WTC11 (cell line): ENCODE measurements at regions not wholly inside any gene's neighbourhood (a gene's known extent, or its start where the extent isn't known, plus 50 kb on each side); places are given as distances from the start of the nearest gene placed in this dataset.

Experiments
- ATF2 ChIP-seq: sonication (generic); formaldehyde crosslinking; IDR thresholded peaks from 2 replicates; pipeline ENCODE4 v1.8.1; 2022; ENCODE audit warnings: low read depth, missing genetic modification reagents, borderline replicate concordance
- CTCF ChIP-seq: fragments of 200-600 bp; IDR thresholded peaks from 2 replicates; pipeline ENCODE4 v1.8.0; 2022; ENCODE audit warnings: antibody characterized with exemption
- IRF2 ChIP-seq: sonication (generic); formaldehyde crosslinking; IDR thresholded peaks from 2 replicates; pipeline ENCODE4 v1.8.0; 2022; ENCODE audit warnings: low read depth, missing genetic modification reagents, borderline replicate concordance
- MYBL2 ChIP-seq: sonication (generic); formaldehyde crosslinking; IDR thresholded peaks from 2 replicates; pipeline ENCODE4 v1.8.1; 2023; ENCODE audit warnings: mild to moderate bottlenecking, moderate library complexity, missing genetic modification reagents
- NFE2L1 ChIP-seq: sonication (generic); formaldehyde crosslinking; IDR thresholded peaks from 2 replicates; pipeline ENCODE4 v1.8.1; 2023; ENCODE audit warnings: missing genetic modification reagents
- NR3C1 ChIP-seq: sonication (generic); formaldehyde crosslinking; conservative IDR thresholded peaks from 2 replicates; pipeline ENCODE4 v1.8.1; 2023; ENCODE audit warnings: low read depth, mild to moderate bottlenecking, missing genetic modification reagents

- TF ChIP-seq IRF2 (CRISPR knock-in tag) (no peak), NFE2L1 (CRISPR knock-in tag) (no peak), CTCF (no peak), MYBL2 (CRISPR knock-in tag) (no peak), NR3C1 (CRISPR knock-in tag) (no peak), ATF2 (no peak)
Observed at GRCh38 chrX:40495659-40496058, 85.1 kb upstream of the ATP6AP2 start.
